HG02885 (cell line): ENCODE measurements at regions not wholly inside any gene's neighbourhood (a gene's known extent, or its start where the extent isn't known, plus 50 kb on each side); places are given as distances from the start of the nearest gene placed in this dataset.
"Not testable (repeated sequence)": the region's sequence is repeated elsewhere in the genome, so short reads cannot be mapped to it uniquely, and the experiment has no call there.

Source experiments
- ATAC-seq: cut with Tn5 transposase; IDR thresholded peaks from one replicate; pipeline ENCODE4 v1.9.1; 2021; ENCODE audit warnings: mild to moderate bottlenecking; ENCODE audit not compliant: unreplicated experiment, poor library complexity

DNA sequence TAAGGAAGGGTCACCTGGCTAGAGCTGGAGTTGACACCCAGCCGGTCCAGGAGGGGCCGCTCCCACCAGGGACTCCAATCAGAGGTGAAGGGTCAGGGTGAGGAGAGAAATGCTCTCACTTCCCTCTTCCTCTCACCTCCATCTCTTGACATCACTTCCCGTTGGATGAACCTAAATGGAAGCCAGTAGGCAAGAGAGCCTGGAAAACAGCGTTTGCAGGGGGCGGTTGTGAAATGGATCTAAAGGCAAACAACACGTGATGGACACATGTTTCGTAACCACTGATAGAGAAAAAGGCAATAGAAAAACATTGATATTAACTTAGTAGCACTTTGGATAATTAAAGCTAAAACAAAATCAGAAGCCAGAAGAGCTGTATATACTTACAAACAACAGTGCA is 105.6 kb upstream of the FOXA2 start:
- no peak for ATAC-seq

DNA sequence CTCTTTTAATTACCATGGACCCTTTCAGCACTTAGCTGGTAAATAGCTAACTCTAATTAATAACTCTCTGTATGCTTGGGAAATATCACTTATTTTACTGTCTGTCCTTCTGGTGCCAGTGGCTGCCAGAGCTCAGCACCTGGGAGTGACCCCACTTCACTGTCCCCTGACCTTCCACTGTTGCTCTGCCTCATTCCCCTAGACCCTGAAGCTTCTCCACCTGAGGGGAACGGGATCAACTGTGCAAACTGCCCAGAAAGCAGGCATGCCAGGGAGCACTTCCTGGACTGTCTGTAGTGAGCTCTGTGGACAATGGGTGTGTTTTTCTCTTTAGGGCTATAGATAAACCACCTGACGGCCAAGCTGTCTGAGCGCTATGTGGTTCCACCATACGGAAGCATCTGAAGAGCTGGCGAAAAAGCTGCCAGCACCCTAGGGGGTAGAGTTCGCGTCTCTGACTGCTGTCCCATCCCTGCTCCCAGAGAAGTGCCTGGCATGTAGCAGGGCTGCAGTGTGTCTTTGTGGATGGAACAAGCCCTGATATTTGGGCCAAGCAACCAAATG is 106.3 kb upstream of the FOXA2 start:
- no peak for ATAC-seq

DNA sequence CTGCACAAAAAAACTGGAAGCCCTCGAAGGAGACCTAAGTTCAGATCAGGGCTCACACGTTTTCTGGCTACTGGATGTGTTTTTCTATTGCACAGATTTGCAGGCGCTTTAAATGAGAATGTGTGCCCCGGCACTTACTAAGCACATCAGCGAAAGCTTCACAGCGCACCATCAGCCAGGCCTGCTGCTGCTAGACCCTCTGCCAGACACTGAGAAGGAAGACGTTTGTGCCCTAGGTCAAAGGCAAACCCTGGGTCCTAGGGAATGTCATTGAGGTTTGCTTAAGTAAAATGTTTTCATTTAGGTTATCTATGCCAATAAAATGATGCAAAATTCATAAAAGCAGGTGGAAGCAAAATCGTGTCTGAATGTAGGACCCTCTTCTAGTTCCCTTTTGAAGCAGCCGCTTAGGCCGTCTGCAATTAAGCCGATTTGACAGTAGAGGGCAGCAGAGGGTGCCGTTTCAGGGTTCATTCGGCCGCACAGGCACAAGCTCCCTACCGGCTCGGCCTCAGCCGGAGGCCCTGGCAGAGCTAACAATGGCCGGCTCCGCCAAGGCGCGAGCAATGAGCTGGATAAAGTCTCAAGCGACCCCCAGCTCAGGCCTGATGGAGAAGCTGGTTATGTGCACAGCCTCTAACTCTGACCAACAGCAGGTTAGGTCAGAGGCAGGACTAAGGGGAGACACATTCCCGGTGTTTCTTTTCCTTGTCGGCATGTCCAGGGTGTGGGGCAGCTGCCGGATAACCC is 107.2 kb upstream of the FOXA2 start:
- peak; percentile 92 for ATAC-seq

DNA sequence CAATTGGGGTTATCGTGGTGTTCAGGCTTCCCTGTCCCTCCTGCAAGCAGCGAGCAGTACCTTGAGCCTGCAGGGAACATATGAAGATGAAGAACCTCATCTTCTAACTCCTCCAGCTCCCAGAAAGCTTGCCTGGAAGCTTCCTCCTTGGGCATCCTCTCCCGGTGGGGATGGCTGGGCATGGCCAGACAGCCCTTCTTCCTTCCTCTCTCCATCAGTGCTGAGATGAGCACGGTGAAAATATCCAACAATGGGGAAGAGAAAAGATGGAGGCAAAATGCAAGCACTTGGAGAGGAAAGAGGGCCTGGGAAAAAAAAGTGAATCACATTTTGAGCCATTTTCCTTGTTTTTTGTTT is 107.7 kb upstream of the FOXA2 start:
- no peak for ATAC-seq

DNA sequence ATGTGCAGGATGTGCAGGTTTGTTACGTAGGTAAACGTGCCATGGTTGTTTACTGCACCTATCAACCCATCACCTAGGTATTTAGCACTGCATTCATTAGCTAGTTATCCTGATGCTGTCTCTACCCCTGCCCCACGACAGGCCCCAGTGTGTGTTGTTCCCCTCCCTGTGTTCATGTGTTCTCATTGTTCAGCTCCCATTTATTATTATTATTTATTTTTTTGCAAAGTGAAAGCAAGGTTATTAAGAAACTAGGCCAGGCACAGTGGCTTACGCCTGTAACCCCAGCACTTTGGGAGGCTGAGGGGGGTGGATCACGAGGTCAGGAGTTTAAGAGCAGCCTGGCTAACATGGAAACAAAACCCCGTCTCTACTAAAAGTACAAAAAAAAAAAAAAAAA is 108.2 kb upstream of the FOXA2 start:
- ATAC-seq, result not testable (repeated sequence)

DNA sequence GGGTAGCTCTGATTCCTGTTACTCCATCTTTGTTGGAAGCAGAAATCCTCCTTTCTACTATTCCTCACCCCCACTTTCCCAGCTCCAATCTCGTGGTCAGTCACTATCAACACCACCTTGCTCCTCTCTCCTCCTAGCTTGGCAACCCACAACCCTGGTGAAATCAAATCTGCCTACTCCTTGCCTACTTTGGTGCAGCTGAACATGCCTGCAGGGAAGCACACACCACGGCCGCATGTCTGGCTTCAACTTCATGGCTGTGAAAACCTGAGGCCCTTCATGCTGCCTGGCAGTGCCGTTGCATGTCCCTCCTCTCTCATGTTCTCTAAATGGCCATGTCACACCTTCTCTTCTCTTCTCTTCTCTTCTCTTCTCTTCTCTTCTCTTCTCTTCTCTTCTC is 112.4 kb upstream of the FOXA2 start:
- ATAC-seq, result no peak

DNA sequence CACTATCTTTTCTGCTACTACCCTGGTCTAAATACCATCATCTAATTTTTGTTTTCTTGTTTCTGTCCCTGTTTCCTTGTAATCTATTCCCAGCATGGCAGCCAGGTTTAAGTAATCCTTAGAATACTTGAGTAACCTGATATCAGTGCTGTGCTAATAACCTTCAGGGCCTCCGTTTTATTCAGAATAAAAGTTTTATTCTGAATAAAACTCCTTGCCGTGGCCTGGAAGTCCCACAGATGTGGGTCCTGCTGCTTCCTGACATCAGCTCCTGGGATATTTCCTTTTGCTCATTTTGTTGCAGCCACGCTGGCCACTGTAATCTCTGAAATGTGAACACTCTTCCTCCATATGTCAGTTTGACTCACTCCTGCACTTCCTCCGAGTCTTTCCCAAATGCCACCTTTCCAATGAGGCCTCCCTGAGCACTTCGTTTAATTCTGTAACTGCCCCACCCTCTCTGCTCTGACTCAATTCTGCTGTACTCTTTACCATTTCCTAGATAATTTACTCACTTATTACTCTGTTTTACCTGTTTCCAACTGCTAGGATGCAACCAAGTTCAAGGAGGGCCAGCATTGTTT is 114.0 kb upstream of the FOXA2 start:
- no peak for ATAC-seq

DNA sequence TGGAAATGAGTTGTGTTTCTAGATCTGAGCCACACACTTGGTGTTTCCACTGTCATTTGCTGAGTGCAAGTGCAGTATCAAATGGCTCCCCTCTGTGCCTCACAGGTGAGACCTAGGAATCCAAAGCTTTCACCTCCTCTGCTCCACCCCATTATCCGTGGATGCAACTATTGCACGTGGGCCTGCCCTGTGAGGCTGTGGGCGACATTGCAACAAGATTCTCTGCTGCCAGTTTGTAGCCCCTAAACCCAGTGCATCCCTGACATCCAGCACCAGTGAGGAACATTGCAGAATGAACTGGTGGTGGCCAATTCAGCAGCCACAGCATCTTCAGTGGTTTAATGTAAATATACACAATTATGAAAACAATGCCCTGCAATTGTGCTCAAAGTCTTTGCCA is 115.0 kb upstream of the FOXA2 start:
- ATAC-seq, result no peak

DNA sequence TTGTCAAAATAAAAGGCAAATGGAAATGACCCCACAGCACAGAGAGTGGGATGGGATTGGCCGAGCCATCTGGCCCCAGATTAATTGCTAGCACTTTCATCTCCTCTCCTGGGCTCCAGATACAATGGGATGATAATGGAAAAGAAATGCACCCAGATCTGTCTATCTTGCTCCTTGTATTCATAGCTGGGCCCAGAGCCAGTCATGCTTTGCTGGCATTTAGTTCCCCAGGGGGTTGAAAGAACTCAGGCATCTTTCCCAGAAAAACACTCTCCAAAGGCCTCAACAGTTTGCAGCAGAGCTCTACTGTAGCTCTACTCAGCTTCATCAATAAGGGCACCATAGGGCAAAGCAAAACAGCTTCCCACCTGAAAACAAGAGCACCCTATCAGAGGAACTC is 116.0 kb upstream of the FOXA2 start:
- no peak for ATAC-seq

DNA sequence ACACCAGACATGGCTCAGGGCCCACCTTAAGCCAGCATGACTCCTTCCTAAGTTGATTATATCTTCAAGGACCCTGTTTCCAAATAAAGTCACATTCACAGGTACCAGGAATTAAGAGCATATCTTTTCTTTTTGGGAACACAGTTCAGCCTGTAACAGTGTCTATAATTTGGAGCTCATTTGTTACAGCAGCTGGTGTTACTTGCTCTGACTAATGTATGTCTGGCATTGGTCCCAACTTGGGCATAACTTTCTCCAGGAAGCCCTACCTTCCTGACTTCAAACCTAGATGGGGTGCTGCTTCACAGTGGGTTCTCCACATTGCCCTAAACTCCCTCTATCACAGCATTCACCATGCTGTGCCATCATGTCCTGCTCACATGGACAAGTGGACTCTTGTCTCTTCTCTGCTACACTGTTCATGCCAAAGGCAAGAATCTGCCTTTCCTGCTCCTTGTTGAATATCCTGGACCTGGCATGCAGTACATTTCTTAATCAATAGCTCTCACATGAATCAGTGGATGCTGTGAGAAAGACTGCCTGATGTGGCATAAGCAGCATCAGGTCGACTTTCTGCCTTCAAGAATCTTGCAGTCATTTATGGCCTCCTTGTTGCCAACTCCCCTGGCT is 117.4 kb upstream of the FOXA2 start:
- ATAC-seq, result no peak

DNA sequence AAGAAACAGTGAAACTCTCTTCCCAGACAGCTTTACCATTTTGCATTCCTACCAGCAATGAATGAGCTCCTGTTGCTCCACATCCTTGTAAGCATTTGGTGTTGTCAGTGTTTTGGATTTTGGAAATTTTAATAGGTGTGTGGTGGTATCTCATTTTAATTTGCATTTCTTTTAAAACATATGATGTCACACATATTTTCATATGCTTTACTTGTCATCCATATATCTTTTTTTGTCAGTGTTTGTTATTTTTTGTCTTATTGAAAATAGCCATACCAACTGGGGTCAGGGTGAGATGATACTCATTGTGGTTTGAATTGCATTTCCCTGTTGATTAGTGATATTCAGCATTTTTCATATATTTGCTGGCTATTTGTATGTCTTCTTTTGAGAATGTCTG is 119.5 kb upstream of the FOXA2 start:
- ATAC-seq, result no peak

DNA sequence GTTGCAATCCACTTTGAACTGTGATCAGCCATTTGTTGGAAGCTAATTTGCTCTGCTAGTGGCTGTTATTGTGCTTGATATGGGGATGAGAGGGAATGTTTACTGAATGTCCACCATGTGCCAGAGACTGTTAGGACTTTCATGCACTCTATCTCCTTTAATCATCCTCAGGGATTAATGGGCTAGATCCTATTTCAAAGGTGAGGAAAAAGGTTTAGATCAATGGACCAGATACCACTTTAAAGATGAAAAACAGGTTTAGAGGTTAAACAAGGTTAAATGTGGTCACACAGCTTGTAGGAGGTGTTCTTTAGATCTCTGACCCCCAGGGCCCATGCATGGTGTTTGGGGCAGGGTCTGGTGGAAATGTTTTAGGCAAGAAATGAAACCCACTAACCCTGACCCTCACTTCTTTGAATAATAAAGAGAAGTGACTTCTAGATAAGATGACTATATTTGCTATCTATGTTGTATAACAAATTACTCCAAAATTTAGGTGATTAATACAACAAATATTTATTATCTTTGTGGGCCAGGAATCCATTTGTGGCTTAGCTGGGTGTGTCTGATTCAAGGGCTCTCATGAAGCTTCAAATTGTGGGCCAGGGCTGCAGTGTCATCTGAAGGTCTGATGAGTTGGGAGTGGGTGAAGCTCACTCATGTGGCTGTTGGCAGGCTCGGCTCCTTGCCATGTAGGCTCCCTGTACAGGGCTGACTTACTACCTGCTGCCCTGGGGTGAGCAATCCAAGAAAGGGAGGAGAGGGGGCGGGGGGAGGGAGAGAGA is 127.8 kb upstream of the FOXA2 start:
- ATAC-seq, result no peak

DNA sequence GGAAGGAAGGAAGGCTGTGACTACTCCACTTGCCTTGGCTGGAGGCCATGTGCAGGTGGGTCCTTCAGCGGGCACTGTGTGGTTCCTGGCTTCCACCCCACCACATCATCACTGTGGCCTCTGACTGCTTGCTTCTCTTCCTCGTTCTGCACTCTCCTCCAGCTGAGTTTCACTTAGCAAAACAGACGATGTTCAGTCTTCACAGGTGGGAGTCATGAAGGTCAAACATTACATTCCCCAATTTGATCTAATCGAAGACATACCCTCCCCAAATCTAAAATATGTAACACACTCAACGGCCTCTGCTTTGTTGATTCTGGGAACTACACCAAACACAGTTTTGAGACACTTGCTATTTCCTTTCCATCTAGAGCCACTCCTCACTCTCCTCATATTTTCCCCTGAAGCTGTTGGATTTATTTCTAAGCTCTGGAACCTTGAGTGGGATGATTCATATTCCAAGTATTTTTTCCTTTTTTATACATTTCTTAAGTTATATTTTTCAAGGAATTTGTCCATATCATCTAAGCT is 132.5 kb upstream of the FOXA2 start:
- ATAC-seq, result no peak

DNA sequence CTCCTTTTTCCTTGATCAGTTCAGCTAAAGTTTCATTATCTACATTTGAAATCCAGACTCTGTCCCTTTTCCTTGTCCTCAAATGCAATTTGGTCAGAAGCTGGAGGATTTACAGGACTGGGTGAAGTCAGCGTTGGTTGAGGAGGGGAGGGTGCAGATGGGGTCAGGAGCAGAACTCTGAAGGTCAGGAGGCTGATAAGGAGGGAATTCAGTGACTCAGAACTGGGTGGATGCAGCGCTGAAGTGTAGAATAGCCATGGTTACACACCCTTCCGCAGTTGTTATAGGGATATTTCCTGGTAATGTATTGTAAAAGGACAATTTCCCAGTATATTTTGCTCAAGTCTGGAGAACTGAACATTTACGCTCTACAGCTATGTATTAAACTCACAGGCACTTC is 133.1 kb upstream of the FOXA2 start:
- no peak for ATAC-seq

DNA sequence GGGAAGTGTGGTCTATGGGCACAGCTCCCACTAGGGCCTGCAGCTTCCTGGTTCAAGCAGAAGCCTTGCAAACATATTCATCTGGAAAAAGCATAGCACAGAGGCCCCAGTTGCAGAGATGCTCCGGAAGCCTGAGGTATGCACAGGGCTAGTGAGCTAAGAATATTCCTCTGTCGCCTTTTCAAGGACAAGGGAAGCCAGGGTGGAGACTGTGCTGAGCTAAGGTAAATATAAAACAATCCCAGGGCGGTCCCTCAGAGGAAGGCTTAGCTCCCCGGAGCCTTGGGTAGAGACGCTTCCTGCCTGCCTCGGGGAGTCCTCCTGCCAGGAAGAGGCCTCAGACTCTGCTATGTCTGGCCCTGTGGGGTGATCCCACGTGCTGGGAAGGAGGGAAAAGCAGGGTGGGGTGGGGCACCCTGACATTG is 134.8 kb upstream of the FOXA2 start:
- ATAC-seq, result no peak

DNA sequence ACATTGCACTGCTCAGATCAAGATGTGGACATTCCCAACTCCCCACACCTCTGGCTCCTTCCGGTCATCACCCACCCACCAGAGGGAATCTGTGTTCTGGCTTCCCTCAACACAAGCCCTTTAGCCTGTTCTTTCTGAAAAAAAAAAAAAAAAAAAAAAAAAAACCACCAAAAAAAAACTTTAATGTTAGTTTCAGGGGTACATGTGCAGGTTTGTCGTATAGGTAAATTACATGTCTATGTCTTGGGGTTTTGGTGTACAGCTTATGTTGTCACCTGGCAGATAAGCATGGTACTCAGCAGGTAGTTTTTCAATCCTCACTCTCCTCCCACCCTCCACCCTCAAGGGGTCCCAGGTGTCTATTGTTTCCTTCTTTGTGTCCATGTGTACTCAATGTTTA is 135.8 kb upstream of the FOXA2 start:
- no peak for ATAC-seq

DNA sequence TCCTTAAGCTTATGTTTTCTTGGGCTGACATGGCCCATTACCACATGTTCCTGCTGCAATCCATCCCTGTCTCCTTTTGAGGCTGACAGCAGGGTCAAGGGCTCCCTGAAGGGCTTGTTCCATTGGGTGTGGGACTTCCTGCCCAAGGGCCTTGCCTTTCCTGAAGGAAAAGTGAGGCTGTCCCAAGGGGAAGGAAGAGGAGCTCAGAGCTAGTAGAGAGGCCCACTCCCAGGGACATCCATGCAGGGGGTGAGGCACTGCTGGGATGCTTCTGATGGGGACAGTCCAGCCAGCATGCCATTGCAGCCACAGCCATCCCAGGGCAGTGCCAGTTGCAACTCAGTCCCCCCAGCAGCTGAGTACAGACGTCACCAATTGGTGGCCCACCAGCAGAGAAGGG is 138.4 kb upstream of the FOXA2 start:
- ATAC-seq, result no peak

DNA sequence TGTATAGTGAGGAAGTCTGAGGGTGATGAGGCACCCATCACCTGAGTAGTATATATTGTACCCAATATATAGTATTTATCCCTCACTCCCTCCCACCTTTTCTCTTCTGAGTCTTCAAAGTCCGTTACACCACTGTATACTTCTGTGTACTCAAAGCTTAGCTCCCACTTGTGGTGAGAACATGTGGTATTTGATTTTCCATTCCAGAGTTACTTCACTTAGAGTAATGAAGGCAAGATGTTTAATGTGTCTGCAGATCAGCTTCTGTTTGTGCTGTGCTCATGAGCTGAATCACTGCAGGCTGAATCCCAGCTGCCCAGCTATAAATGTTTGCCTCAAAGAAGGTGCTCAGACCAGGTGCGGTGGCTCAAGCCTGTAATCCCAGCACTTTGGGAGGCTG is 139.3 kb upstream of the FOXA2 start:
- ATAC-seq, result no peak

DNA sequence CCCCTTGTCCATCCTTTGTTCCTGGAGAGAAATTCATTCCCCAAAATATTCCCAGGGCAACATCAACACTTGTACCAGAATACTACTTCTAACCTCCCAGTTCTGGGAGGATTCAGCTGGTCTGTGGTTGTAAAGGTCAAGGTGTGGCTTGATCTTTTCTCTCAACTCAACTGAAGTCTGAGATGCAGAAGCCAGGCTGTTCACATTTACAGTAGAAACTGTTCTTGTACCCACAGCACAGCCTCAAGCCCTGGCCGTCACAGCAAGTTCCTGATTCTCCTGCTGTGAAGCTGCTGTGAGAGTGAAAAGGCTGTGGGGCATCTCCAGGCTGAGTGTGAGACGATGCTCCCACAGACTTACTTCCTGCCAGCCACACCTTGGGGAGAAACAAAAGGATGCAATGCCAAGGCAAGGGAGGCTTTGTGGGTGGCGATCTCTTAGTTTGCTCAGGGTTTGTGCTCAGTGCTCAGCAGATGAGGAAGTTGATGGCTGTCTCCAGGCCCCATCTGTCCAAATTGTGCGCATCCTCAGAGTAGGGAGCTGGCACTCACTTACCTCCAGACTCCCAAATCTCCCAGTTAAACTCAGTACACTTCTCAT is 143.9 kb upstream of the FOXA2 start:
- ATAC-seq, result no peak

DNA sequence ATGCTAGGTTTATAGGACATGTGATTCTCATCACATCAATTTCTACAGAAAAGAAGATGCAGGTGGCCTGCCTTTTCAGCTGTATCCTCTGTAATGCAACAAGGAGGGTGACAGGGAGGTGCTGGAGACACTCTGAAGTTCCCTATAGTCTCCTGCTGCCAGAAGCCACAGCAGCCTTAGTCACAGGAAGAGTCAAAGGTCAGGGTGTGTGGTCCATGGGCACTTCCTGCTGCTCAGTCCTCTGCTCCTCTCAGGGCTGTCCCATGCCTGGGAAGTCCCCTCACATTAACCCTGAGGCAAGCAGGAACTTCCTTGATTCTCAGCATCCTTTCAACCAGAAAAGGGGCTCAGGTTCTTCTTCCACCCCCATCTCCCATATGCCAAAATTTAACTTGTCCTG is 144.8 kb upstream of the FOXA2 start:
- no peak for ATAC-seq
